Lung (tissue), 11 donors: ENCODE measurements at regions not wholly inside any gene's neighbourhood (a gene's known extent, or its start where the extent isn't known, plus 50 kb on each side); places are given as distances from the start of the nearest gene placed in this dataset.

Experiments
- ATAC-seq: fragments of 200-7000 bp; cut with Tn5 transposase; one replicate; pipeline ENCODE4 v1.9.1; 2020; ENCODE audit warnings: moderate number of reproducible peaks; ENCODE audit not compliant: insufficient read depth, low FRiP score
- DNase-seq, 3 donors: peaks; one replicate each; pipeline ENCODE4 v3.0.0-alpha.2; 2013 to 2017
- H3K27ac ChIP-seq, 2 donors: one replicate each; pipeline ENCODE4 v1.5.1; 2013; ENCODE audit warnings: mild to moderate bottlenecking in 2 of 2, moderate library complexity in 2 of 2, control low read depth in 1 of 2, inconsistent platforms in 1 of 2, low read depth in 1 of 2, low read length in 1 of 2
- H3K27me3 ChIP-seq, 3 donors: one replicate each; pipeline ENCODE4 v1.5.1; 2013; ENCODE audit warnings: low read length in 2 of 3; ENCODE audit not compliant: control insufficient read depth in 3 of 3, insufficient read depth in 3 of 3
- H3K36me3 ChIP-seq, 4 donors: one replicate each; pipeline ENCODE4 v1.5.1; 2013; ENCODE audit warnings: low read length in 4 of 4, mild to moderate bottlenecking in 1 of 4, moderate library complexity in 1 of 4; ENCODE audit not compliant: control insufficient read depth in 4 of 4, insufficient read depth in 4 of 4
- H3K4me1 ChIP-seq, 5 donors: one replicate each; pipeline ENCODE4 v1.5.1; 2013; ENCODE audit warnings: low read length in 5 of 5, mild to moderate bottlenecking in 2 of 5, moderate library complexity in 1 of 5; ENCODE audit not compliant: control insufficient read depth in 5 of 5, insufficient read depth in 5 of 5
- H3K4me3 ChIP-seq: one replicate; pipeline ENCODE4 v1.5.1; 2013; ENCODE audit warnings: mild to moderate bottlenecking, control low read depth, moderate library complexity
- H3K9ac ChIP-seq, 2 donors: one replicate each; pipeline ENCODE4 v1.5.1; 2013; ENCODE audit warnings: low read length in 2 of 2, control low read depth in 1 of 2; ENCODE audit not compliant: insufficient read depth in 1 of 2
- H3K9me3 ChIP-seq, 4 donors: one replicate each; pipeline ENCODE4 v1.5.1; 2013; ENCODE audit warnings: low read length in 3 of 4, mild to moderate bottlenecking in 1 of 4, moderate library complexity in 1 of 4; ENCODE audit not compliant: control insufficient read depth in 4 of 4, insufficient read depth in 3 of 4
- WGBS, 2 donors: extraction: QIAGEN DNeasy Blood & Tissue Kit; methylation state at CpG; one replicate each; pipeline ENCODE4 v1.1.7; 2013; 5-methylcytosine and 5-hydroxymethylcytosine counted together
- TF ChIP-seq, protein P1 (sequence below): IDR thresholded peaks from 2 replicates; pipeline ENCODE4 v1.5.1; 2012; ENCODE audit warnings: mild to moderate bottlenecking; ENCODE audit errors: control extremely low read depth, extremely low read depth
- donor health status: control.
- donor health status: control.
- donor health status: Bipolar disorder and iron deficiency.
- donor health status: healthy.
- donor health status: DM: yes; HTN: yes; CAD: no.

DNA sequence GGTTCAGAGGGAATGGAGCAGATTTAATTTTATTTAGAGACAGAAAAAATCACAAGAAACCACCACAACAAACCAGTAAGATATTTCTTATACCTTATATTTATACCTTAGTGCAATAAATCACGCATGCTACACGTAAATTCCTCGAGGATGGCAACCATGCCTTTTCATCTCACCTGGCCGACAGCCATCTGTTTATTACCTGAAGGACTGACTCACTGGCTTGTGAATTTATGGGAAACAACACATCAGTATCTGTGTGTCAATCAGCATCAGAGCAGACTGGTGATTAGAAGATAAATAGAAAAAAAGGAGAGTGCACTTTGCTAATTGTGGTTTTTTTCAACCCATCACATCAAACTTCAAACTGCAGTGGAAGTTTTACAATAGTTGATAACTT lies 58.4 kb downstream of the S1PR1 start:
- Histone ChIP-seq H3K9me3 (no peaks in the 10 kb centered on the region), H3K27me3 (no peaks in the 10 kb centered on the region), H3K4me1 (peaks cover 0 to 6% (median 0%) of the 10 kb centered on the region in 5 donors), H3K9ac (no peak overlapping the region), H3K4me3 (no peak overlapping the region), H3K27ac (no peak overlapping the region), H3K36me3 (no peaks in the 10 kb centered on the region)
- 69 to 75% methylated on average over 4 of the region's 4 CpGs for WGBS, 2 donors
- TF ChIP-seq, protein P1, sequence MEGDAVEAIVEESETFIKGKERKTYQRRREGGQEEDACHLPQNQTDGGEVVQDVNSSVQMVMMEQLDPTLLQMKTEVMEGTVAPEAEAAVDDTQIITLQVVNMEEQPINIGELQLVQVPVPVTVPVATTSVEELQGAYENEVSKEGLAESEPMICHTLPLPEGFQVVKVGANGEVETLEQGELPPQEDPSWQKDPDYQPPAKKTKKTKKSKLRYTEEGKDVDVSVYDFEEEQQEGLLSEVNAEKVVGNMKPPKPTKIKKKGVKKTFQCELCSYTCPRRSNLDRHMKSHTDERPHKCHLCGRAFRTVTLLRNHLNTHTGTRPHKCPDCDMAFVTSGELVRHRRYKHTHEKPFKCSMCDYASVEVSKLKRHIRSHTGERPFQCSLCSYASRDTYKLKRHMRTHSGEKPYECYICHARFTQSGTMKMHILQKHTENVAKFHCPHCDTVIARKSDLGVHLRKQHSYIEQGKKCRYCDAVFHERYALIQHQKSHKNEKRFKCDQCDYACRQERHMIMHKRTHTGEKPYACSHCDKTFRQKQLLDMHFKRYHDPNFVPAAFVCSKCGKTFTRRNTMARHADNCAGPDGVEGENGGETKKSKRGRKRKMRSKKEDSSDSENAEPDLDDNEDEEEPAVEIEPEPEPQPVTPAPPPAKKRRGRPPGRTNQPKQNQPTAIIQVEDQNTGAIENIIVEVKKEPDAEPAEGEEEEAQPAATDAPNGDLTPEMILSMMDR, result no peak
- ATAC-seq, result no peak
- no peak for DNase-seq

DNA sequence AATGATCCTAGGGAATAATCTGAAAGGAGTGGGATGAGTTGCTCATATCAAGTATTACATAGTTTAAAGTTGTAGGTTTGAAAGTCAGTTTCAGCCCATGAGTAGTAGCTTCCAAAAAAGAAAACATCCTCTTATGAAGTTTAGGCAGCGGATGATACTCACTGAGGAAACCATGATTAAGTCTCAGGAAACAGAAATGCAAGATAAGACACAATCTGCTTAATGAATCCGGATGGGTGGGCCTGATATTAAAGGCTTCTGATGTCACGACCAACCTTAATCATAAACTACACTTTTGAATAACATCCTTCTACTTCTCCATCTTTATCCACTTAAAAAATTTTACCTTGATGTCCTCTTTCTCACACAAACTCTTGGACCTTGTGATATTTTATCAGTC lies 61.8 kb downstream of the S1PR1 start:
- H3K27me3 ChIP-seq, result no peaks in the 10 kb centered on the region
- H3K4me3 ChIP-seq, result no peak overlapping the region
- peaks cover 0 to 5% (median 0%) of the 10 kb centered on the region in 5 donors for H3K4me1 ChIP-seq
- ATAC-seq (peak; percentile 9), DNase-seq (no peak)
- peak overlapping the region in 1 of 2 donors; percentile 5 for H3K27ac ChIP-seq
- WGBS, 2 donors, result 24 to 54% methylated on average over 3 of the region's 3 CpGs
- no peaks in the 10 kb centered on the region for H3K9me3 ChIP-seq
- TF ChIP-seq, protein P1, result no peak
- no peaks in the 10 kb centered on the region for H3K36me3 ChIP-seq
- no peak overlapping the region for H3K9ac ChIP-seq

DNA sequence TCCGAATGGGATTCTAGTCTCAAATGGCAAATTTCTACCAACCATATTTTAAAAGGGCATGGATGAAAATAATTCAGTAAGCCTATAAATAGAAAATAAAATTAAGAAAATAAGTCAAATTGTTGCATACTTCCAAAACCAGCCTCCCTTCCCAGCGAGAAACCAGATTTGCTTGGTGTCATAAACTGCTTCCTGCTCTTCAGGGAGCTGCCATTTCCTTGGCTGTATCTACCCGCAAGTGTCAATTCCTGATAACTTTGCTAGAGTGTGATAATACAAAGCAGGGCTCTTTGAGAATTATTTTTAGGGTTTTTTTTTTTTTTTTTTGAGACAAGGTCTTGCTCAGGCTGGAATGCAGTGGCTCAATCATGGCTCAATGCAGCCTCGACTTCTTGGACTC lies 62.3 kb downstream of the S1PR1 start:
- H3K27me3 ChIP-seq, result no peaks in the 10 kb centered on the region
- H3K36me3 ChIP-seq, result no peaks in the 10 kb centered on the region
- 73 to 75% methylated on average over 4 of the region's 4 CpGs for WGBS, 2 donors
- no peak overlapping the region for H3K9ac ChIP-seq
- H3K9me3 ChIP-seq, result no peaks in the 10 kb centered on the region
- H3K4me3 ChIP-seq, result no peak overlapping the region
- H3K4me1 ChIP-seq, result peaks cover 0 to 5% (median 1%) of the 10 kb centered on the region in 5 donors
- TF ChIP-seq, protein P1, result no peak
- no peak for DNase-seq
- ATAC-seq, result no peak
- H3K27ac ChIP-seq, result peak overlapping the region in 1 of 2 donors; percentile 35

DNA sequence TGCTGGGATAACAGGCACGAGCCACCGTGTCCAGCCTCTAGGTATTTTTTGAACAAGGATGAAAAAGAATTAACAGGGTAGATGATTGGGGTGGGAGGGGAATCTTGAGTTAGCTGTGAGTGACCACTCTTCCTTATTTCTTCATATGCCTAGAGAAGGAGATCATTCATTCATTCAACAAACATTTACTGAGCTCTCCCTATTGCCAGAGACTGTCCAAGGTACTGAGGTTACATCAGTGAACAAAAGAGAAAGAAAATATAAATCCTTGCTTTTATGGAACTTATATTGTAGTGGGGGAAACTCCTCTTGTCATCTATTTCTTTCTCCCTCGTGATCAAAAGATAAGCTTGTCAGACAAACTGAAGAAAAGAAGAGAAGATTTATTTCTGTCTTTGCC lies 62.9 kb downstream of the S1PR1 start:
- 79 to 81% methylated on average over 3 of the region's 3 CpGs for WGBS, 2 donors
- no peaks in the 10 kb centered on the region for H3K9me3 ChIP-seq
- H3K27me3 ChIP-seq, result no peaks in the 10 kb centered on the region
- H3K4me1 ChIP-seq, result peaks cover 0 to 5% (median 1%) of the 10 kb centered on the region in 5 donors
- no peak for DNase-seq
- H3K27ac ChIP-seq, result peak overlapping the region in 1 of 2 donors; percentile 35
- no peak overlapping the region for H3K9ac ChIP-seq
- TF ChIP-seq, protein P1, result no peak
- no peak overlapping the region for H3K4me3 ChIP-seq
- no peaks in the 10 kb centered on the region for H3K36me3 ChIP-seq
- ATAC-seq, result no peak
